SK-N-SH treated with all-trans-retinoic acid at 6 μM for 48 hours (cell line): ENCODE measurements at regions not wholly inside any gene's neighbourhood (a gene's known extent, or its start where the extent isn't known, plus 50 kb on each side); places are given as distances from the start of the nearest gene placed in this dataset.

ENCODE experiments used
- BACH2 ChIP-seq: fragments of 250-450 bp; sonication (Bioruptor Pico); IDR thresholded peaks from 2 replicates; pipeline ENCODE4 v1.9.0; 2021; ENCODE audit warnings: mild to moderate bottlenecking, borderline replicate concordance
- CSDC2 ChIP-seq: fragments of 250-450 bp; sonication (Bioruptor Pico); IDR thresholded peaks from 2 replicates; pipeline ENCODE4 v1.5.0; 2020; ENCODE audit warnings: mild to moderate bottlenecking, moderate library complexity
- TOX ChIP-seq: fragments of 250-450 bp; sonication (Bioruptor Pico); IDR thresholded peaks from 2 replicates; pipeline ENCODE4 v1.8.0; 2021; ENCODE audit warnings: mild to moderate bottlenecking, moderate library complexity, borderline replicate concordance
- ZNF70 ChIP-seq: fragments of 450-650 bp; formaldehyde crosslinking; IDR thresholded peaks from 2 replicates; pipeline ENCODE4 v1.5.0; 2020; ENCODE audit warnings: mild to moderate bottlenecking, moderate library complexity
- ZNF8 ChIP-seq: fragments of 450-650 bp; formaldehyde crosslinking; IDR thresholded peaks from 2 replicates; pipeline ENCODE4 v1.5.0; 2020; ENCODE audit warnings: mild to moderate bottlenecking, moderate library complexity
- TF ChIP-seq, protein P1 (sequence below): fragments of 250-450 bp; sonication (Bioruptor Pico); IDR thresholded peaks from 2 replicates; pipeline ENCODE4 v1.8.0; 2020; ENCODE audit warnings: mild to moderate bottlenecking, moderate library complexity, borderline replicate concordance

DNA sequence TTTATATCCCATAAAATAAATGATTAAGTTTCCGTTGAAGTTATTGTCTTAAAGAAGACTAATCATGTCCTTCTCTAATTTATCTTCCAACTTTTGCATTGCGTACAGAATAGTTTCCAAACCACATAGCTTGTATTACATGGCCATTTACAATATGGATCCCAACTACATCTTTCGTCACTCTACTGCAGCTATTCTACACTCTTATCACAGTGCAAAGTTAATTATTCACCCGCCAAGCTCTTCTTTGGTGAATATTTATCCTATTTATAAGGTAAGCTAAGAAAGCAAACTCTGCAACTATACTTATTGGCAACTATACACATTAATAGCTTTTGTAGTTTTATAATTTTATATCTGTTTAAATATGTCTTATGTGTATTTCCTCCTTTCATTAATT lies 75.9 kb upstream of the ADAMTS19 start:
- TF ChIP-seq TOX (CRISPR knock-in tag) (no peak), ZNF70 (CRISPR knock-in tag) (no peak), ZNF8 (CRISPR knock-in tag) (no peak), BACH2 (CRISPR knock-in tag) (no peak), CSDC2 (CRISPR knock-in tag) (no peak)
- TF ChIP-seq, protein P1, sequence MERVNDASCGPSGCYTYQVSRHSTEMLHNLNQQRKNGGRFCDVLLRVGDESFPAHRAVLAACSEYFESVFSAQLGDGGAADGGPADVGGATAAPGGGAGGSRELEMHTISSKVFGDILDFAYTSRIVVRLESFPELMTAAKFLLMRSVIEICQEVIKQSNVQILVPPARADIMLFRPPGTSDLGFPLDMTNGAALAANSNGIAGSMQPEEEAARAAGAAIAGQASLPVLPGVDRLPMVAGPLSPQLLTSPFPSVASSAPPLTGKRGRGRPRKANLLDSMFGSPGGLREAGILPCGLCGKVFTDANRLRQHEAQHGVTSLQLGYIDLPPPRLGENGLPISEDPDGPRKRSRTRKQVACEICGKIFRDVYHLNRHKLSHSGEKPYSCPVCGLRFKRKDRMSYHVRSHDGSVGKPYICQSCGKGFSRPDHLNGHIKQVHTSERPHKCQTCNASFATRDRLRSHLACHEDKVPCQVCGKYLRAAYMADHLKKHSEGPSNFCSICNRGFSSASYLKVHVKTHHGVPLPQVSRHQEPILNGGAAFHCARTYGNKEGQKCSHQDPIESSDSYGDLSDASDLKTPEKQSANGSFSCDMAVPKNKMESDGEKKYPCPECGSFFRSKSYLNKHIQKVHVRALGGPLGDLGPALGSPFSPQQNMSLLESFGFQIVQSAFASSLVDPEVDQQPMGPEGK (CRISPR knock-in tag), result no peak
